Smooth muscle cell (in vitro differentiated cells): ENCODE measurements at regions not wholly inside any gene's neighbourhood (a gene's known extent, or its start where the extent isn't known, plus 50 kb on each side); places are given as distances from the start of the nearest gene placed in this dataset.

Experiments used
- DNase-seq: peaks from one replicate; lab custom pipeline; 2025; ENCODE audit not compliant: unreplicated experiment; lab: John Stamatoyannopoulos, UW
- H2AFZ ChIP-seq: fragments of 200-600 bp; sonication (generic); 2 replicates; pipeline ENCODE4 v1.6.0; 2016; ENCODE audit warnings: antibody characterized with exemption, low read depth, mild to moderate bottlenecking
- H3F3A ChIP-seq: fragments of 200-600 bp; sonication (generic); 2 replicates; pipeline ENCODE4 v1.6.0; 2017; ENCODE audit warnings: antibody characterized with exemption, low read depth
- H3K27ac ChIP-seq: fragments of 200-600 bp; sonication (generic); 2 replicates; pipeline ENCODE4 v1.5.1; 2016; ENCODE audit warnings: low read depth, mild to moderate bottlenecking
- H3K27me3 ChIP-seq: fragments of 200-600 bp; sonication (generic); 2 replicates; pipeline ENCODE4 v1.6.1; 2016; ENCODE audit warnings: low read depth, mild to moderate bottlenecking
- H3K36me3 ChIP-seq: fragments of 200-600 bp; sonication (generic); 2 replicates; pipeline ENCODE4 v1.5.1; 2016; ENCODE audit warnings: low read depth
- H3K4me1 ChIP-seq: fragments of 200-600 bp; sonication (generic); 2 replicates; pipeline ENCODE4 v1.5.1; 2016; ENCODE audit warnings: low read depth
- H3K4me2 ChIP-seq: fragments of 200-600 bp; sonication (generic); 2 replicates; pipeline ENCODE4 v1.6.0; 2016; ENCODE audit warnings: mild to moderate bottlenecking
- H3K4me3 ChIP-seq: fragments of 200-600 bp; sonication (generic); 2 replicates; pipeline ENCODE4 v1.5.1; 2016; ENCODE audit warnings: mild to moderate bottlenecking
- H3K79me2 ChIP-seq: fragments of 200-600 bp; sonication (generic); 2 replicates; pipeline ENCODE4 v1.6.0; 2016; ENCODE audit warnings: low read depth, mild to moderate bottlenecking
- H3K9ac ChIP-seq: fragments of 200-600 bp; sonication (generic); 2 replicates; pipeline ENCODE4 v1.6.0; 2016; ENCODE audit warnings: low read depth
- H3K9me3 ChIP-seq: fragments of 200-600 bp; sonication (generic); replicated peaks from 2 replicates; pipeline ENCODE4 v1.5.1; 2016; ENCODE audit warnings: low read depth
- H4K20me1 ChIP-seq: fragments of 200-600 bp; sonication (generic); 2 replicates; pipeline ENCODE4 v1.6.0; 2016; ENCODE audit warnings: low read depth
- CTCF ChIP-seq: fragments of 200-600 bp; sonication (generic); IDR thresholded peaks from 2 replicates; pipeline ENCODE4 v1.5.1; 2017; ENCODE audit warnings: borderline replicate concordance, mild to moderate bottlenecking, antibody characterized with exemption; ENCODE audit not compliant: insufficient read depth, poor library complexity, severe bottlenecking
- WGBS: methylation state at CpG from one replicate; pipeline ENCODE4 v1.1.7; 2016; ENCODE audit warnings: low lambda C conversion rate; 5-methylcytosine and 5-hydroxymethylcytosine counted together

- Histone ChIP-seq H2AFZ (no peak overlapping the region), H3K27me3 (no peaks in the 10 kb centered on the region), H3K9me3 (no peaks in the 10 kb centered on the region), H3K79me2 (no peaks in the 10 kb centered on the region), H3K4me2 (no peak overlapping the region), H3K9ac (no peak overlapping the region), H3K27ac (no peak overlapping the region), H3K36me3 (no peaks in the 10 kb centered on the region), H3F3A (no peaks in the 10 kb centered on the region), H3K4me1 (no peaks in the 10 kb centered on the region), H3K4me3 (no peak overlapping the region), H4K20me1 (no peaks in the 10 kb centered on the region)
- DNase-seq: no peak
- TF ChIP-seq CTCF: no peak
- WGBS: 60% methylated on average over 4 of the region's 4 CpGs
Observed at GRCh38 chr7:50962962-50963374, 180.3 kb upstream of the GRB10 start.

GRCh38 chr7:50962281-50962883 lies 179.7 kb upstream of the GRB10 start:
- Histone ChIP-seq H3K9me3 (no peaks in the 10 kb centered on the region), H3K4me3 (no peak overlapping the region), H2AFZ (no peak overlapping the region), H4K20me1 (no peaks in the 10 kb centered on the region), H3K9ac (no peak overlapping the region), H3K36me3 (no peaks in the 10 kb centered on the region), H3K4me1 (no peaks in the 10 kb centered on the region), H3F3A (no peaks in the 10 kb centered on the region), H3K27me3 (no peaks in the 10 kb centered on the region), H3K79me2 (no peaks in the 10 kb centered on the region), H3K27ac (no peak overlapping the region), H3K4me2 (no peak overlapping the region)
- no peak for DNase-seq
- 88% methylated on average over 10 of the region's 10 CpGs for WGBS
- no peak for TF ChIP-seq CTCF

GRCh38 chr7:50960621-50961310 lies 178.1 kb upstream of the GRB10 start:
- Histone ChIP-seq H3K79me2 (no peaks in the 10 kb centered on the region), H3K27ac (no peak overlapping the region), H3K4me2 (no peak overlapping the region), H3K9ac (no peak overlapping the region), H3K4me1 (no peaks in the 10 kb centered on the region), H3F3A (no peaks in the 10 kb centered on the region), H3K9me3 (no peaks in the 10 kb centered on the region), H3K27me3 (no peaks in the 10 kb centered on the region), H3K4me3 (no peak overlapping the region), H2AFZ (no peak overlapping the region), H4K20me1 (no peaks in the 10 kb centered on the region), H3K36me3 (no peaks in the 10 kb centered on the region)
- TF ChIP-seq CTCF: no peak
- 86% methylated on average over 14 of the region's 14 CpGs for WGBS
- no peak for DNase-seq

GRCh38 chr7:50959991-50960390 lies 177.3 kb upstream of the GRB10 start:
- Histone ChIP-seq H3K9me3 (no peaks in the 10 kb centered on the region), H3K4me2 (no peak overlapping the region), H3K27ac (no peak overlapping the region), H2AFZ (no peak overlapping the region), H3K36me3 (no peaks in the 10 kb centered on the region), H3K4me3 (no peak overlapping the region), H3K27me3 (no peaks in the 10 kb centered on the region), H3F3A (no peaks in the 10 kb centered on the region), H3K79me2 (no peaks in the 10 kb centered on the region), H3K4me1 (no peaks in the 10 kb centered on the region), H4K20me1 (no peaks in the 10 kb centered on the region), H3K9ac (no peak overlapping the region)
- WGBS: 100% methylated on average over 1 of the region's 1 CpG
- TF ChIP-seq CTCF: no peak
- DNase-seq: no peak
